B cell (primary cell): ENCODE measurements at regions not wholly inside any gene's neighbourhood (a gene's known extent, or its start where the extent isn't known, plus 50 kb on each side); places are given as distances from the start of the nearest gene placed in this dataset.

Experiments
- ATAC-seq: fragments of 200-7000 bp; cut with Tn5 transposase; one replicate; pipeline ENCODE4 v1.10.0; 2021; ENCODE audit warnings: low read depth, mild to moderate bottlenecking, moderate number of reproducible peaks, moderate library complexity
- CTCF ChIA-PET: fragments of 350-600 bp; sonication (Branson Sonifier 250); formaldehyde crosslinking; loops from one replicate; lab custom pipeline; 2021; ENCODE audit warnings: antibody characterized with exemption, inconsistent platforms; lab: Charles Lee
- POLR2A ChIA-PET: fragments of 350-600 bp; sonication (Branson Sonifier 250); formaldehyde crosslinking; loops from one replicate; lab custom pipeline; 2021; ENCODE audit warnings: antibody characterized with exemption; lab: Charles Lee
- DNase-seq: peaks from one replicate; pipeline ENCODE4 v3.0.0; 2013
- H2AFZ ChIP-seq: 2 replicates; pipeline ENCODE4 v1.6.1; 2012; ENCODE audit warnings: mild to moderate bottlenecking, low read depth, low read length; ENCODE audit not compliant: insufficient read depth, poor library complexity, severe bottlenecking
- H3K27ac ChIP-seq, 2 donors: 1 replicate in 1 of 2; 2 replicates in 1 of 2; pipeline ENCODE4 v1.5.1; 2012 to 2013; ENCODE audit warnings: low read length in 2 of 2, mild to moderate bottlenecking in 2 of 2, moderate library complexity in 1 of 2
- H3K27me3 ChIP-seq, 4 experiments: fragments of 200-600 bp in 1 of 4; sonication (generic) in 1 of 4; replicated peaks in 1 of 4; 1 replicate in 2 of 4; 2 replicates in 2 of 4; pipeline versions ENCODE4 v1.6.1 to v1.7.0; 2013 to 2016; ENCODE audit warnings: low read length in 3 of 4, mild to moderate bottlenecking in 2 of 4, mixed read lengths in 1 of 4, moderate library complexity in 1 of 4; ENCODE audit not compliant: insufficient read depth in 4 of 4, control insufficient read depth in 3 of 4; ENCODE audit errors: control extremely low read depth in 1 of 4
- H3K36me3 ChIP-seq, 2 experiments: replicated peaks in 1 of 2; 1 replicate in 1 of 2; 2 replicates in 1 of 2; pipeline versions ENCODE4 v1.6.1 to v1.7.1; 2013; ENCODE audit warnings: low read length in 1 of 2; ENCODE audit not compliant: insufficient read depth in 2 of 2, control insufficient read depth in 1 of 2; ENCODE audit errors: control extremely low read depth in 1 of 2, extremely low read depth in 1 of 2
- H3K4me1 ChIP-seq, 2 donors: fragments of 200-600 bp in 1 of 2; sonication (generic) in 1 of 2; 1 replicate in 1 of 2; 2 replicates in 1 of 2; pipeline versions ENCODE4 v1.5.1 to v1.6.1; 2013 to 2017; ENCODE audit warnings: low read length in 2 of 2; ENCODE audit not compliant: control insufficient read depth in 2 of 2, insufficient read depth in 2 of 2
- H3K4me2 ChIP-seq: replicated peaks from 2 replicates; pipeline ENCODE3; 2012; ENCODE audit warnings: mild to moderate bottlenecking, low read depth, low read length; ENCODE audit not compliant: poor library complexity, severe bottlenecking
- H3K4me3 ChIP-seq, 5 experiments: fragments of 200-600 bp in 1 of 5; sonication (generic) in 1 of 5; 1 replicate in 3 of 5; 2 replicates in 2 of 5; pipeline versions ENCODE4 v1.5.1 to v1.7.0; 2011 to 2016; ENCODE audit warnings: low read length in 4 of 5, mild to moderate bottlenecking in 4 of 5, low read depth in 2 of 5, control low read depth in 1 of 5, moderate library complexity in 1 of 5; ENCODE audit not compliant: insufficient read depth in 1 of 5; ENCODE audit errors: control extremely low read depth in 1 of 5, extremely low read depth in 1 of 5
- H3K79me2 ChIP-seq: fragments of 200-600 bp; sonication (generic); one replicate; pipeline ENCODE4 v1.6.0; 2016; ENCODE audit warnings: low read length; ENCODE audit not compliant: control insufficient read depth, insufficient read depth
- H3K9ac ChIP-seq: fragments of 200-600 bp; sonication (generic); 2 replicates; pipeline ENCODE4 v1.6.1; 2017; ENCODE audit warnings: mild to moderate bottlenecking, low read length, moderate library complexity
- H3K9me3 ChIP-seq, 3 donors: one replicate each; pipeline versions ENCODE4 v1.6.1 to v1.7.1; 2013; ENCODE audit warnings: low read length in 2 of 3; ENCODE audit not compliant: control insufficient read depth in 2 of 3, insufficient read depth in 1 of 3; ENCODE audit errors: control extremely low read depth in 1 of 3
- H4K20me1 ChIP-seq: 2 replicates; pipeline ENCODE4 v1.6.0; 2012; ENCODE audit warnings: mild to moderate bottlenecking, low read length; ENCODE audit not compliant: insufficient read depth, control insufficient read depth, poor library complexity, severe bottlenecking
- H3K27ac Mint-ChIP-seq: one replicate; pipeline ENCODE4 v1.8.0; 2021; ENCODE audit warnings: mixed read lengths
- H3K27me3 Mint-ChIP-seq: one replicate; pipeline ENCODE4 v1.8.0; 2021; ENCODE audit warnings: mixed read lengths
- H3K4me1 Mint-ChIP-seq: one replicate; pipeline ENCODE4 v1.8.0; 2021; ENCODE audit warnings: mixed read lengths
- H3K4me3 Mint-ChIP-seq: one replicate; pipeline ENCODE4 v1.8.0; 2021; ENCODE audit warnings: mixed read lengths
- H3K9me3 Mint-ChIP-seq: one replicate; pipeline ENCODE4 v1.8.0; 2022; ENCODE audit warnings: mixed read lengths; ENCODE audit not compliant: insufficient read depth
- CTCF ChIP-seq: fragments of 200-600 bp; IDR thresholded peaks from one replicate; pipeline ENCODE4 v1.8.0; 2022; ENCODE audit warnings: antibody characterized with exemption, mild to moderate bottlenecking
- EZH2 ChIP-seq: IDR thresholded peaks from 2 replicates; pipeline ENCODE4 v1.6.1; 2012; ENCODE audit warnings: borderline replicate concordance, low read depth, mild to moderate bottlenecking, moderate library complexity, low read length; ENCODE audit not compliant: insufficient read depth, poor library complexity, severe bottlenecking
- WGBS: methylation state at CpG from one replicate; pipeline ENCODE4 v1.1.5; 2013; ENCODE audit warnings: missing lambda C conversion rate; ENCODE audit not compliant: insufficient coverage; 5-methylcytosine and 5-hydroxymethylcytosine counted together
- intact Hi-C: fragments of 100-400 bp; cut with micrococcal nuclease; formaldehyde crosslinking; loops from one replicate; pipeline ENCODE4 v1.10.0; 2022

DNA sequence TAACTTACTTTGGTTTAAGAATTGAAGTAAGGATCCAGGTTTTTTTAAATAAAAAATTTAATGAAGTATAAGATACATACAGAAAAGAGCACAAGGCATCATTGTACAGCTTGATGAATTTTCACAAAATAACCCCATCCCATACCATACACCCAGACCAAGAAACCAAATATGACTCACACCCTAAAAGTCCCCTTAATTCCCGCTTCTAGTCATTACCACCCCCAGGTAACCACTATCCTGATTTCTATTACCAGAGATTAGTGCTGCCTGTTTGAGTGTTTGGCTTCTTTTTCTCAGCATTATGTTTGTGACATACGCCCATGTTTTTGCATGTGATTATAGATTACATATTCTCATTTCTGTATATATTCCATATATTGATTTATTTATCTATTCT is 98.5 kb upstream of the HIVEP3 start:
- ChIA-PET POLR2A (no interaction called here), CTCF (no interaction called here)
- Mint-ChIP-seq H3K27ac (no peak overlapping the region), H3K27me3 (peaks cover 16% of the 10 kb centered on the region), H3K4me1 (peaks cover 3% of the 10 kb centered on the region), H3K9me3 (no peaks in the 10 kb centered on the region), H3K4me3 (no peak overlapping the region)
- Histone ChIP-seq H3K9ac (no peak overlapping the region), H3K4me2 (no peak overlapping the region), H3K36me3 (no peaks in the 10 kb centered on the region), H4K20me1 (no peaks in the 10 kb centered on the region), H3K4me1 (peaks cover 0 to 4% of the 10 kb centered on the region in 2 donors), H3K27me3 (no peaks in the 10 kb centered on the region), H3K79me2 (no peaks in the 10 kb centered on the region), H3K4me3 (no peak overlapping the region), H2AFZ (no peak overlapping the region), H3K27ac (no peak overlapping the region), H3K9me3 (peaks cover 0 to 1% (median 0%) of the 10 kb centered on the region in 3 donors)
- no peak for TF ChIP-seq EZH2
- no peak for TF ChIP-seq CTCF
- intact Hi-C loops, result no loop called here
- ATAC-seq (no peak), DNase-seq (no peak)
- WGBS, result no CpG with 5 or more reads among the region's 2 CpGs

DNA sequence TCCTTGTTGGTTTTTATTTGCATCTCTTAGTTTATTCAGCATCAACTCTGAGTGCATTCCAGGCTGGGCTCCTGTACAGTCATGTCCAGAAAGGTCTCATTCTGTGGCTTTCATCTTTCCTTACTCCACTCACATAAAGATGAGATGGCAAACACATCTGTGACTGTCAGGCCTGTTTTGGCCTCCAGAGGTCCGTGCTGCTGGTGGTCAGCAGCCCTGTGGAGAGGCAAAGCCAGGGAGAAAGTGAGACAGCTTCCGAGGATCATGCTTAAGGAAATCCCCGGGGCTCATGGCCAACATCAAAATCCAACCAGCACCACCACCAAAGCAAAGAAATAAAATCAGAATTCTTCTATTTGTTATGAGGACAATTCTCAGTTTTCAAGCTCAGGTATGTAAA is 96.1 kb upstream of the HIVEP3 start:
- Histone ChIP-seq H3K4me1 (peaks cover 0 to 4% of the 10 kb centered on the region in 2 donors), H3K36me3 (no peaks in the 10 kb centered on the region), H3K27ac (no peak overlapping the region), H3K9ac (no peak overlapping the region), H3K79me2 (no peaks in the 10 kb centered on the region), H2AFZ (no peak overlapping the region), H3K27me3 (no peaks in the 10 kb centered on the region), H3K4me2 (no peak overlapping the region), H3K9me3 (peaks cover 0 to 1% (median 0%) of the 10 kb centered on the region in 3 donors), H3K4me3 (no peak overlapping the region), H4K20me1 (no peaks in the 10 kb centered on the region)
- no peak for TF ChIP-seq CTCF
- TF ChIP-seq EZH2, result no peak
- ATAC-seq, result no peak
- Mint-ChIP-seq H3K4me1 (peaks cover 3% of the 10 kb centered on the region), H3K9me3 (no peaks in the 10 kb centered on the region), H3K27me3 (peaks cover 8% of the 10 kb centered on the region), H3K4me3 (no peak overlapping the region), H3K27ac (no peak overlapping the region)
- intact Hi-C loops, result no loop called here
- ChIA-PET POLR2A (no interaction called here), CTCF (interaction anchor here (0.8 kb wide), 1 partner anchor 301 kb away, joined by 3 read pairs; no protein-coding TSS in a partner anchor)
- no peak for DNase-seq
- 88% methylated on average over 1 of the region's 3 CpGs for WGBS
